AG09319 (cell line): ENCODE measurements at regions not wholly inside any gene's neighbourhood (a gene's known extent, or its start where the extent isn't known, plus 50 kb on each side); places are given as distances from the start of the nearest gene placed in this dataset.

Experiments
- DNase-seq: peaks from one replicate; pipeline ENCODE4 v3.0.0-alpha.2; 2010; ENCODE audit warnings: low read depth; ENCODE audit errors: extremely low read depth
- CTCF ChIP-seq: IDR thresholded peaks from 2 replicates; pipeline ENCODE4 v1.5.1; 2011; ENCODE audit warnings: low read depth, mild to moderate bottlenecking, inconsistent platforms, low read length, moderate library complexity

GRCh38 chr3:18061737-18062656 is 319.6 kb upstream of the TBC1D5 start:
- no peak for TF ChIP-seq CTCF
- DNase-seq = no peak

- TF ChIP-seq CTCF = no peak
- no peak for DNase-seq
These were observed 316.2 kb upstream of the TBC1D5 start for GRCh38 chr3:18058666-18059065.

GRCh38 chr3:18057471-18058091 is 315.1 kb upstream of the TBC1D5 start:
- TF ChIP-seq CTCF = no peak
- no peak for DNase-seq

- no peak for DNase-seq
- no peak for TF ChIP-seq CTCF
These were observed 312.2 kb upstream of the TBC1D5 start for GRCh38 chr3:18054625-18055024.

GRCh38 chr3:18051306-18051705 is 308.9 kb upstream of the TBC1D5 start:
- no peak for TF ChIP-seq CTCF
- DNase-seq = no peak

GRCh38 chr3:18049096-18049495 is 306.7 kb upstream of the TBC1D5 start:
- no peak for DNase-seq
- no peak for TF ChIP-seq CTCF

GRCh38 chr3:18047052-18047451 is 304.6 kb upstream of the TBC1D5 start:
- peak; percentile 11 for DNase-seq
- TF ChIP-seq CTCF = no peak
